Activated CD4-positive, alpha-beta T cell treated with anti-CD3 and anti-CD28 coated beads, Interleukin-2, amount 10 ng/mL, durations not matched to agents 24 days and 14 days (primary cell): ENCODE measurements at regions not wholly inside any gene's neighbourhood (a gene's known extent, or its start where the extent isn't known, plus 50 kb on each side); places are given as distances from the start of the nearest gene placed in this dataset.
"Not testable (repeated sequence)": the region's sequence is repeated elsewhere in the genome, so short reads cannot be mapped to it uniquely, and the experiment has no call there.

Source experiments
- DNase-seq: peaks from one replicate; pipeline ENCODE4 v3.0.0; 2022
- H3K27ac Mint-ChIP-seq: one replicate; pipeline ENCODE4 v1.8.0; 2022; ENCODE audit warnings: mild to moderate bottlenecking, mixed read lengths
- H3K27me3 Mint-ChIP-seq: one replicate; pipeline ENCODE4 v1.8.0; 2022; ENCODE audit warnings: mixed read lengths
- H3K36me3 Mint-ChIP-seq: one replicate; pipeline ENCODE4 v1.8.0; 2022; ENCODE audit warnings: low read depth, mild to moderate bottlenecking, mixed read lengths
- H3K4me1 Mint-ChIP-seq: one replicate; pipeline ENCODE4 v1.8.0; 2021; ENCODE audit warnings: mixed read lengths
- H3K4me3 Mint-ChIP-seq: one replicate; pipeline ENCODE4 v1.8.0; 2022; ENCODE audit warnings: mild to moderate bottlenecking, moderate library complexity, mixed read lengths
- H3K9me3 Mint-ChIP-seq: one replicate; pipeline ENCODE4 v1.8.0; 2021; ENCODE audit warnings: mixed read lengths
- intact Hi-C: fragments of 100-400 bp; cut with micrococcal nuclease; formaldehyde crosslinking; loops from one replicate; pipeline ENCODE4 v1.15.1; 2023

- intact Hi-C loops = no loop called here
- Mint-ChIP-seq H3K4me1 (no peaks in the 10 kb centered on the region), H3K9me3 (no peaks in the 10 kb centered on the region), H3K27me3 (no peaks in the 10 kb centered on the region), H3K4me3 (no peak overlapping the region), H3K27ac (no peak overlapping the region), H3K36me3 (no peaks in the 10 kb centered on the region)
- no peak for DNase-seq
Measured at GRCh38 chr1:60679524-60680375, 402.6 kb upstream of the NFIA start.

GRCh38 chr1:60678802-60679201 is 403.6 kb upstream of the NFIA start:
- DNase-seq = no peak
- no peak overlapping the region for H3K27ac Mint-ChIP-seq
- H3K36me3 Mint-ChIP-seq = no peaks in the 10 kb centered on the region
- H3K9me3 Mint-ChIP-seq = no peaks in the 10 kb centered on the region
- H3K27me3 Mint-ChIP-seq = no peaks in the 10 kb centered on the region
- intact Hi-C loops = no loop called here
- H3K4me1 Mint-ChIP-seq = no peaks in the 10 kb centered on the region
- H3K4me3 Mint-ChIP-seq = no peak overlapping the region

- no peaks in the 10 kb centered on the region for H3K9me3 Mint-ChIP-seq
- H3K27me3 Mint-ChIP-seq = no peaks in the 10 kb centered on the region
- H3K4me1 Mint-ChIP-seq = no peaks in the 10 kb centered on the region
Measured at GRCh38 chr1:60678391-60678790, 404.0 kb upstream of the NFIA start.

GRCh38 chr1:60672449-60672848 is 409.9 kb upstream of the NFIA start:
- no peak overlapping the region for H3K4me3 Mint-ChIP-seq
- no peaks in the 10 kb centered on the region for H3K36me3 Mint-ChIP-seq
- no peaks in the 10 kb centered on the region for H3K4me1 Mint-ChIP-seq
- no peaks in the 10 kb centered on the region for H3K27me3 Mint-ChIP-seq
- no peak for DNase-seq
- intact Hi-C loops = no loop called here
- no peak overlapping the region for H3K27ac Mint-ChIP-seq
- no peaks in the 10 kb centered on the region for H3K9me3 Mint-ChIP-seq

More at GRCh38 chr1:60678391-60678790, 404.0 kb upstream of the NFIA start:
- intact Hi-C loops = no loop called here
- no peaks in the 10 kb centered on the region for H3K36me3 Mint-ChIP-seq
- no peak overlapping the region for H3K4me3 Mint-ChIP-seq
- DNase-seq = no peak
- no peak overlapping the region for H3K27ac Mint-ChIP-seq

GRCh38 chr1:60670302-60670701 is 412.1 kb upstream of the NFIA start:
- H3K9me3 Mint-ChIP-seq = no peaks in the 10 kb centered on the region
- H3K27me3 Mint-ChIP-seq = no peaks in the 10 kb centered on the region
- no peak overlapping the region for H3K27ac Mint-ChIP-seq
- intact Hi-C loops = no loop called here
- no peak for DNase-seq
- H3K36me3 Mint-ChIP-seq = no peaks in the 10 kb centered on the region
- H3K4me3 Mint-ChIP-seq = no peak overlapping the region
- H3K4me1 Mint-ChIP-seq = no peaks in the 10 kb centered on the region

GRCh38 chr1:60668585-60668984 is 413.8 kb upstream of the NFIA start:
- no peaks in the 10 kb centered on the region for H3K4me1 Mint-ChIP-seq
- H3K27me3 Mint-ChIP-seq = no peaks in the 10 kb centered on the region
- no peak overlapping the region for H3K4me3 Mint-ChIP-seq
- no peak for DNase-seq
- H3K27ac Mint-ChIP-seq = no peak overlapping the region
- intact Hi-C loops = no loop called here
- no peaks in the 10 kb centered on the region for H3K36me3 Mint-ChIP-seq
- H3K9me3 Mint-ChIP-seq = no peaks in the 10 kb centered on the region

- no peaks in the 10 kb centered on the region for H3K9me3 Mint-ChIP-seq
- H3K4me3 Mint-ChIP-seq = no peak overlapping the region
- no peak overlapping the region for H3K27ac Mint-ChIP-seq
- H3K27me3 Mint-ChIP-seq = no peaks in the 10 kb centered on the region
- H3K4me1 Mint-ChIP-seq = no peaks in the 10 kb centered on the region
- intact Hi-C loops = no loop called here
- no peak for DNase-seq
- H3K36me3 Mint-ChIP-seq = no peaks in the 10 kb centered on the region
Measured at GRCh38 chr1:60665311-60665710, 417.1 kb upstream of the NFIA start.

- Mint-ChIP-seq H3K27ac (no peak overlapping the region), H3K4me3 (no peak overlapping the region), H3K27me3 (no peaks in the 10 kb centered on the region), H3K9me3 (no peaks in the 10 kb centered on the region), H3K36me3 (no peaks in the 10 kb centered on the region), H3K4me1 (no peaks in the 10 kb centered on the region)
- intact Hi-C loops = no loop called here
- no peak for DNase-seq
Measured at GRCh38 chr1:60664086-60664625, 418.2 kb upstream of the NFIA start.

- Mint-ChIP-seq H3K36me3 (no peaks in the 10 kb centered on the region), H3K4me1 (no peaks in the 10 kb centered on the region), H3K27me3 (no peaks in the 10 kb centered on the region), H3K4me3 (no peak overlapping the region), H3K9me3 (no peaks in the 10 kb centered on the region), H3K27ac (no peak overlapping the region)
- intact Hi-C loops = no loop called here
- DNase-seq = no peak
Measured at GRCh38 chr1:60662486-60663044, 419.8 kb upstream of the NFIA start.

- Mint-ChIP-seq H3K36me3 (no peaks in the 10 kb centered on the region), H3K4me3 (no peak overlapping the region), H3K9me3 (no peaks in the 10 kb centered on the region), H3K27me3 (no peaks in the 10 kb centered on the region), H3K27ac (no peak overlapping the region), H3K4me1 (no peaks in the 10 kb centered on the region)
- no peak for DNase-seq
- intact Hi-C loops = no loop called here
Measured at GRCh38 chr1:60657926-60658325, 424.4 kb upstream of the NFIA start.

GRCh38 chr1:60655679-60656355 is 426.5 kb upstream of the NFIA start:
- no peaks in the 10 kb centered on the region for H3K36me3 Mint-ChIP-seq
- H3K27ac Mint-ChIP-seq = no peak overlapping the region
- no peak overlapping the region for H3K4me3 Mint-ChIP-seq
- H3K9me3 Mint-ChIP-seq = no peaks in the 10 kb centered on the region
- no peaks in the 10 kb centered on the region for H3K27me3 Mint-ChIP-seq
- no peak for DNase-seq
- intact Hi-C loops = no loop called here
- no peaks in the 10 kb centered on the region for H3K4me1 Mint-ChIP-seq

- H3K9me3 Mint-ChIP-seq, intact Hi-C loops, H3K27ac Mint-ChIP-seq, H3K27me3 Mint-ChIP-seq, H3K4me3 Mint-ChIP-seq, DNase-seq, H3K36me3 Mint-ChIP-seq, H3K4me1 Mint-ChIP-seq: not testable (repeated sequence)
Measured at GRCh38 chr1:60640033-60640551, 442.3 kb upstream of the NFIA start.

- Mint-ChIP-seq H3K9me3 (no peaks in the 10 kb centered on the region), H3K27me3 (no peaks in the 10 kb centered on the region), H3K27ac (no peak overlapping the region), H3K4me3 (no peak overlapping the region), H3K4me1 (no peaks in the 10 kb centered on the region), H3K36me3 (no peaks in the 10 kb centered on the region)
- intact Hi-C loops = no loop called here
- DNase-seq = no peak
Measured at GRCh38 chr1:60639287-60639686, 443.1 kb upstream of the NFIA start.

- Mint-ChIP-seq H3K27ac (no peak overlapping the region), H3K36me3 (no peaks in the 10 kb centered on the region)
- intact Hi-C loops = no loop called here
Measured at GRCh38 chr1:60637651-60638050, 444.7 kb upstream of the NFIA start.

More at GRCh38 chr1:60637651-60638050, 444.7 kb upstream of the NFIA start:
- H3K4me1 Mint-ChIP-seq = no peaks in the 10 kb centered on the region
- no peak overlapping the region for H3K4me3 Mint-ChIP-seq
- no peaks in the 10 kb centered on the region for H3K9me3 Mint-ChIP-seq
- DNase-seq = no peak
- H3K27me3 Mint-ChIP-seq = no peaks in the 10 kb centered on the region
